ENCODE measurements at regions not wholly inside any gene's neighbourhood (a gene's known extent, or its start where the extent isn't known, plus 50 kb on each side); places are given as distances from the start of the nearest gene placed in this dataset.
"Not testable (repeated sequence)": the region's sequence is repeated elsewhere in the genome, so short reads cannot be mapped to it uniquely, and the experiment has no call there.

DNA sequence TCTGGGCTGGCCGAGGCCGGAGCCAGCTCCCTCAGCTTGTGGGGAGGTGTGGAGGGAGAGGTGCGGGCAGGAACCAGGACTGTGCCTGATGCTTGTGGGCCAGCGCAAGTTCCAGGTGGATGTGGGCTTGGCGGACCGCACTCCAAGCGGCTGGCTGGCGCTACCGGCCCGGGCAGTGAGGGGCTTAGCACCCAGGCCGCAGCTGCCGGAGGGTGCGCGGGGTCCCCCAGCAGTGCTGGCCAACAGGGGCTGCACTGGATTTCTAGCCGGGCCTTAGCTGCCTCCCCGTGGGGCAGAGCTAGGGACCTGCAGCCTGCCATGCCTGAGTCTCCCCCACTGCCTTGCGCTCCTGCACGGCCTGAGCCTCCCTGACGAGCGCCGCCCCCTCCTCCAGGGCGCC is 242.8 kb downstream of the CCSER2 start:
- DNase-seq (ENCODE audit: low read depth) = no peak

GRCh38 chr10:84574102-84574501 is 245.7 kb downstream of the CCSER2 start:
- DNase-seq (ENCODE audit: low read depth) = no peak

GRCh38 chr10:84581976-84582375 is 253.6 kb downstream of the CCSER2 start:
- DNase-seq (ENCODE audit: low read depth) = no peak

GRCh38 chr10:84583501-84583900 is 255.1 kb downstream of the CCSER2 start:
- DNase-seq (ENCODE audit: low read depth) = no peak

DNA sequence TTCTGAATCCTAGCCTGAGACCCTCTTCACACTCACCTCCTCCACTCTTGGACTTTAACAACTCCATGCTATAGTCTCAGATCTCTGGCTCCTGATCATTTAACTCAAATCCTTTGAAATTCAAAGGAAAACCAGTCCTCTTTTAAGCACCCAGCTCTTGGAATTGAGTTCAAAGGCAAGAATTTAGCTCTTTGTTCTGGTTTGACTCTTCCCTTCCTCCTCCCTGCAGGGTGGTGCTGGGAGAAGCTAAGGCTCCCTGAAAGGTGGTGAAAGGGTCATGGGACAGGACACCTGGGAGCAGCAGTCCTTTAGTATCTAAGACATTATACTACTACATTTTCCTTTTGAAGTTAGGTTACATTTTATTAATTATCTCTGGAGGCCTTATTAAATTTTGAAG is 259.4 kb downstream of the CCSER2 start:
- DNase-seq (ENCODE audit: low read depth) = no peak

DNA sequence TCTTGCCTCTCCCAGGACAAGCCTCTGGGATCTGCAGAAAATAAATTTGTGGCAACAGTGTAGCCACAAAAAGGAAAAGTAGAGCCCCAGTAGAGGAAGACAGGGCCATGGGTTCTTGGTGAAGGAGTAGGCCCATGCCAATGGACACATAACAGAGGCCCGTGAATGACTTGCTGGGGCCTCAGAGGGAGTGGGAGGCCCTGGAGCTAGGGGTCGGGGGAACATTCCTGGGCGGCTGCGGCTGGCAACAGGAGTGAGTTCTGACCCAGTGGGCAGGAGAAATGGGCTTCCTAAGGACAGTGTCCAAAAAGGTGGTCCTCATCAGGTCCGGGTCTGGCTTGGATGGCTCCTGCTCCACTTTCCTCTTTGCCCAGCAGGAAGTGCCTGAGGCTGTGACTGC is 260.0 kb downstream of the CCSER2 start:
- DNase-seq (ENCODE audit: low read depth) = no peak

- no peak for DNase-seq (ENCODE audit: low read depth)
These were observed 260.6 kb downstream of the CCSER2 start for GRCh38 chr10:84588971-84589370.

- no peak for DNase-seq (ENCODE audit: low read depth)
These were observed 261.3 kb downstream of the CCSER2 start for GRCh38 chr10:84589526-84590205.

DNA sequence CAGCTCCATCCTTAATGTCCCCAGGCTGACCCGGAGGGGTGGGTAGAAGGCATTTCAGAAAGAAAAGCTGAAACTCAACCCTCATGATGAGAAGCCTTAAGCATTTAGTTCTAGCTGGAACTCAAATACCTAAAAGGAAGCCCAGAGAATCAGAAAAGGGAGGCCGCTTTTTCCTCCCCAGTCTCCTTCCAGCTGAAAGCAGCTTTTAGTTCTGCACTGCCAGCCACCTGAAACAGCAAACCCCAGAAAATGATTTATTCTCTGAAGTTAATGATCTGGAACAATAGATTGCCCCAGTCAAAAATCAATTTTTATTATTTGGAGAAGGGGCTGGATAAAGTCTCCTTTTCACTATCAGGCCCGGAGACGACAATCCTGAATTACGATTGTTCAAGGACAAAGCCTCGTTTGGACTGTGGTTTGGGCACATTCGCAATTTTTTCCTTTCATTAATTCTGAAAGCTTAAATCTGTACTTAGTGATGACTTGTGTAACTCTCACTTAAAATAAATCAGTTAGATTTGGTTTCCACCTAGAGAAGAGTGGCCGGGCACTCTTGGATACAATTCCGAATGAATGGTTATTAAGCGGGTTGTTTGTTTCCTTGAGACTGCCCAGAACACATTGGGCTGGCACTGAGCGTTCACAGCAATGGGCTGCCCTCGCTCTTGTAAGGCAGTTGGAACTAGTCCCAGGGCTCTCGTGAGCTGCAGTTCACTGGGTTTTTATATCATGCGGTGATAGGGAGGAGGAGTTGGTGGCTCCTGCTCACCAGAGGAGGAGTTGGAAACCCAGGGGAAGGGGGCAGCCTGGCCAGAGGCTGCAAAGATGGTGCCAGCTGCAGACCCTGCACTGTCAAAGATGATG is 262.2 kb downstream of the CCSER2 start:
- no peak for DNase-seq (ENCODE audit: low read depth)

DNA sequence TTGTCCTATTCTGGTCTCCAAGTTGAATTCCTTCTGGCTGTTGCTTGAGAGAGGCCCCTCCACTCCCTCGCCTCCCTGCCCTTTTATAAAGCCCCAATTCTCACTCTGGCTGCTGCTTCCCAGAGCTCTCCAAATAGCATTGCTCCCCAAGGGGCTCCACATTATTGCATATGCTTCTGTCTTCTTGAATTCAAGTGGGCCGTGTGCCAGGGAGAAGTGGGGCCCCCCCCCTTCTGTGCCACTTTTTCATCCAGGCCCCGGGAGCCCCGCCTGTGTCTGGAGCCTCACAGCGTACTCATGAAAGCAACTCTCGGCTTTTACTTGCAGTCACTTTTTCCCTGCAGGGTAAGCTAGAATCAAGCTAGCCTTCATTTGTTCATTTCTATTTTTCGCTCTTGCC is 265.1 kb downstream of the CCSER2 start:
- no peak for DNase-seq (ENCODE audit: low read depth)

GRCh38 chr10:84596585-84596984 is 268.2 kb downstream of the CCSER2 start:
- DNase-seq (ENCODE audit: low read depth) = no peak

- no peak for DNase-seq (ENCODE audit: low read depth)
These were observed 270.9 kb downstream of the CCSER2 start for GRCh38 chr10:84599254-84599653.

GRCh38 chr10:84600947-84601346 is 272.6 kb downstream of the CCSER2 start:
- no peak for DNase-seq (ENCODE audit: low read depth)

DNA sequence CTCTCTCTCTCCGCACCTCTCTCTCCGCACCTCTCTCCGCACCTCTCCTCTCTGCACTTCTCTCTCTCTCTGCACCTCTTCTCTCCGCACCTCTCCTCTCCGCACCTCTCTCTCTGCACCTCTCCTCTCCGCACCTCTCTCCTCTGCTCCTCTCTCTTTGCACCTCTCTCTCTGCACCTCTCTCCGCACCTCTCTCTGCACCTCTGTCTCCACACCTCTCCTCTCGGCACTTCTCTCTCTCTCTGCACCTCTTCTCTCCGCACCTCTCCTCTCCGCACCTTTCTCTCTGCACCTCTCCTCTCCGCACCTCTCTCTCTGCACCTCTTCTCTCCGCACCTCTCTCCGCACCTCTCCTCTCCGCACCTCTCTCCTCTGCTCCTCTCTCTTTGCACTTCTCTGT is 274.2 kb downstream of the CCSER2 start:
- not testable (repeated sequence) for DNase-seq (ENCODE audit: low read depth)

GRCh38 chr10:84603971-84604370 is 275.6 kb downstream of the CCSER2 start:
- DNase-seq (ENCODE audit: low read depth) = no peak

GRCh38 chr10:84605802-84606201 is 277.4 kb downstream of the CCSER2 start:
- DNase-seq (ENCODE audit: low read depth) = no peak

DNA sequence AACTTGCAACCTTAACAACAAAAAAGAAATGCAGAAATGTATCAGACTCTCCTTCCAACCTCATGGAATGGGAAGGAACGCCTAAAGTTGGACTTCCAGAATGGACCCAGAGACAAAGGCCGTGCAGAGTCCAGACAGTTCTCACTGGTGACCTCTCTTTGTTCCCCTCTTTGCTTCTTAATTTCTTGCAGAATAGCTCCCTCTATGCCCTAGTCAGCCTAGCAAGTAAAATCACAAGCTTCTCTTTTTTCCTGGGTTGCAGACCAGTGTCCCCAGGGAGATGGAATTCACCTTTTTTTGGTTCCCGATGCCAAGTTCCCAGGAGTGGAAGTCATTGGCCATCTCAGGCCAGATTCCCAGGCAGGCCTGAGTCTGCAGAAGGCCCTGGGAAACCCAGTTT is 278.0 kb downstream of the CCSER2 start:
- DNase-seq (ENCODE audit: low read depth) = no peak

GRCh38 chr10:84607044-84607443 is 278.7 kb downstream of the CCSER2 start:
- DNase-seq (ENCODE audit: low read depth) = no peak

DNA sequence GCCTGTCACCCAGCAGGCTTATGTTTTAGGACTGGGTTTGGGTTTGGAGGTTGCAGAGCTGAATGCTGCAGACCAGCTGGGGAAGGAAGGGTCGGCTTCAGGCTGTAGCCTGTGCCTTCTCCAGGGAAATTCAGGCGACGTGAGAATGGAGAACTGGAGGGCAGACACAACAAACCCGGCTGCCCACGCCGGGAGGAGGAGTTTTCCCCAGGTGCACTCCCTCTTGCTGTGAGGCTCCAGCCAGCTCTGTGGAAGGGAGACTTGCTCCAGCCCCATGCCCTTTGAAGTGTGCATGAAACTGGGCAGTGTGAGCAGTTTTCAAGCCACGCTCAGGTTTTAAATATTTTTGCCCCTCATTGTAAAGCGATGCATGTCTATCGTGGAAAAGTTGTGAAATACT is 279.1 kb downstream of the CCSER2 start:
- no peak for DNase-seq (ENCODE audit: low read depth)

GRCh38 chr10:84608126-84608525 is 279.7 kb downstream of the CCSER2 start:
- DNase-seq (ENCODE audit: low read depth) = no peak

GRCh38 chr10:84613336-84614021 is 285.1 kb downstream of the CCSER2 start:
- no peak for DNase-seq (ENCODE audit: low read depth)

DNA sequence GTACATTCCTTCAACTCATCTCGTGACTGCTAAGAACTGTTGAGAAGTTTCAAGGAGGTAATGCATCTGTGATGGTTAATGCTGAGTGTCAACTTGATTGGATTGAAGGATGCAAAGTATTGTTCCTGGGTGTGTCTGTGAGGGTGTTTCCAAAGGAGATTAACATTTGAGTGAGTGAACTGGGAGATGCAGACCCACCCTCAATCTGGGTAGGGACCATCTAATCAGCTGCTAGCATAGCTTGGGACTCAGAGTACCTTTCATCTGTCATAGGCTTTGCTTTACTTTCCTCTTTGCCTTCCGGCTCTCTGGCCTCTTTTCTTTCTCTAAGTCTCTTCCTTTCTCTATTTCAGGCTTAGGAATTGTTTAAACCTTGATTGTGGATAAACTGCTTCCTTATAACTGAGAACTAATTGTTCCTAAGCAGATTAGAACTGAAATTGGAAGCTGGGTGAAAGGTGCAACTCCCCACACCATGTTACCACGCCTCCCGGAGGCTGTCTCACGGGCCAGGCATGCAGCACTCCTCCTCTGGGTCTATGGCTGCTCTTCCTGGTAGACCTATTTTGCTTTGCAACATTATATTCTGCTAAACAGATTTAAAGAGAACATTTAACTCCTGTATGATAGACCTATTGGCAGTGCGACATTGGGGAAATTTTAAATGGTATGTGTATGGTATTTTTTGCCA is 298.2 kb downstream of the CCSER2 start:
- DNase-seq (ENCODE audit: low read depth) = no peak
